ENCODE measurements at regions not wholly inside any gene's neighbourhood (a gene's known extent, or its start where the extent isn't known, plus 50 kb on each side); places are given as distances from the start of the nearest gene placed in this dataset.

DNA sequence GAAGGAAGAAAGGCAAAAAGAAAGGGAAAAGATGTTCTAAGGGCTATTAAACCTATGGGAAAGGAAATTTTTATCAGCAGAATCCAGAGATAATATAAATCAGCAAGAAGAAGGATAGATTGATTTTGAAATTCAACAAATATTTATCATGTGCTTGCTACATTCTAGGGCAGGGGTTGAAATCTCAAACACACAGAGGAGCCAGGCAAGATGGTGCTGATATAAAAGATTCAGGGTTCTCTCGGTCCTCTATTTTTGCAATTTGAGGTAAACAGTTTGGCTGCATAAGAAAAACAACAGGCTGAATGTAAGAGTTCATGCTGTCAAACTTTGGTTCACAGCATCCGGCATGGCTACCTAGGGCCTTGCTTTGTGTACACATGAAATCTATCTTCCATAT is 109.6 kb upstream of the BMP2 start:
- Mint-ChIP-seq H3K9me3 (peaks cover 4% of the 10 kb centered on the region), H3K36me3 (ENCODE audit: low read depth) (no peaks in the 10 kb centered on the region), H3K4me3 (no peak overlapping the region), H3K4me1 (ENCODE audit: low read depth) (no peaks in the 10 kb centered on the region), H3K27me3 (no peaks in the 10 kb centered on the region), H3K27ac (no peak overlapping the region)

DNA sequence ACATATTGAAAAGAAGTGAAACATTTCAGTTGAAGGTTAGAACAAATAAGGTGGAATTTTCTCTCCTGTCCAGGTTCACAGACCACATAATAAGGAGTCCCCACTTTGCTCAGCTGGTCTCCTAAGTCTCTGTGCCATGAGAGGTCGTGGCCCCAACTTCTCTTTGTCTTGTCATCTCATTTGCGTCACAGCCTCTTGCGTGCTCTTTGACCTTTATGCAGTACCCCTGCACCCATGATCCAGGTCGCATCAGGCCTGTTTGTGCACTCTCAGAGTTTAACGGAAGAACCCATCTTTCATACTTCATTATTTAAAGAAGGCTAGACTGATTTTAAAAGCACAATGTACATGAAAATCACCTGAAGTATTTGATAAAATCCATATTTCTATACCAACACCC is 110.4 kb upstream of the BMP2 start:
- H3K4me3 Mint-ChIP-seq, result no peak overlapping the region
- H3K36me3 Mint-ChIP-seq (ENCODE audit: low read depth), result no peaks in the 10 kb centered on the region
- H3K27me3 Mint-ChIP-seq, result no peaks in the 10 kb centered on the region
- H3K4me1 Mint-ChIP-seq (ENCODE audit: low read depth), result no peaks in the 10 kb centered on the region
- peaks cover 4% of the 10 kb centered on the region for H3K9me3 Mint-ChIP-seq
- H3K27ac Mint-ChIP-seq, result no peak overlapping the region

GRCh38 chr20:6654513-6655252 is 112.8 kb upstream of the BMP2 start:
- H3K27ac Mint-ChIP-seq, result no peak overlapping the region
- H3K27me3 Mint-ChIP-seq, result no peaks in the 10 kb centered on the region
- peaks cover 4% of the 10 kb centered on the region for H3K9me3 Mint-ChIP-seq
- H3K4me1 Mint-ChIP-seq (ENCODE audit: low read depth), result no peaks in the 10 kb centered on the region
- no peak overlapping the region for H3K4me3 Mint-ChIP-seq
- H3K36me3 Mint-ChIP-seq (ENCODE audit: low read depth), result no peaks in the 10 kb centered on the region

- Mint-ChIP-seq H3K4me3 (no peak overlapping the region), H3K27ac (no peak overlapping the region), H3K36me3 (ENCODE audit: low read depth) (no peaks in the 10 kb centered on the region), H3K9me3 (peaks cover 8% of the 10 kb centered on the region), H3K27me3 (no peaks in the 10 kb centered on the region), H3K4me1 (ENCODE audit: low read depth) (no peaks in the 10 kb centered on the region)
Measured at GRCh38 chr20:6651561-6651960, 115.9 kb upstream of the BMP2 start.

DNA sequence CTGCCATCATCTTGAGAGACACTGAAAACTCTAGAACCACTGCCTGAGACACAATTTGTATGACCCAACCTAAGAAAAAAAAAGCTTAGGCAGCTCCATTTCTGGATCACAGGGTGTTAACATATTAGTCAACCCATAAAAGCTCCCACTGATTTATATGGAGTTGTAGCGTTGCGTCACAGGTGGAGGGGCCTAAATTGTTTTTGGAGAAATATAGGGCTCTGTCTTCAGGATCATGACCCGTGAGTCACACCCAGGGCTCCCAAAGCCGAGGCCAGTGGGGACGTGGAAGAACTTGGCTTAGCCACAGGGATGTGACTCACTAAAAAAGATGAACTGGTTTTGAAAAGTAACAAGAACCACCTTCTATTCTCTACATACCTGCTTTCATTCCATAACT is 116.5 kb upstream of the BMP2 start:
- peaks cover 8% of the 10 kb centered on the region for H3K9me3 Mint-ChIP-seq
- H3K4me1 Mint-ChIP-seq (ENCODE audit: low read depth), result no peaks in the 10 kb centered on the region
- H3K27ac Mint-ChIP-seq, result no peak overlapping the region
- H3K27me3 Mint-ChIP-seq, result no peaks in the 10 kb centered on the region
- no peak overlapping the region for H3K4me3 Mint-ChIP-seq
- H3K36me3 Mint-ChIP-seq (ENCODE audit: low read depth), result no peaks in the 10 kb centered on the region

DNA sequence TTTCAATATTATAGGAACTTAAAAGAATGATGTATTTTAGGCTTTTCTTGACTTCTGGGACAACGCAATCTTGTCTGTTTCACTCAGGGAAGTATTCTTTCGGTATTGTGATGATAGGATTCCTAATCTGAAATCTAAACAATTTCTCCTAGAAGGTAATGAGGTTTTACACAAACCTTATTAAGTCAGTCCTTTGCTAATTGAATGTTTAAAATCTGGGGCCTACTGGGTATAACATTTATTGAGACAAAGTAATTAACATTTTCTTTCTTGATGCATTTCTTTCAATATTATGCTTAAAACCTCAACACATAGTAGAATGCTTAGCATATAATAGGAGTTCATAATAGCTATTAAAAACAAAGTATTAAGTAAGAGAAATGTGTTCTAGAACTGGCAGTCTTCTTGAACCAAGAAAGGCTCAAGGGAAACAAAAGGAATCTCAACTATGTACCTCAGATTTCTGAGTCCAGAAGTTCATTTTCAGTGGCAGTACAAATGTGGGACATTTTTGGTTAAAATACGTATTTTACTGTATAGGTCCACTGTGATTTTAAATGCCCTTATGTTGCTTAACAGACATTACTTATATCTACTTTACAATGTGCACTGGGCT is 121.4 kb upstream of the BMP2 start:
- Mint-ChIP-seq H3K9me3 (peaks cover 13% of the 10 kb centered on the region), H3K36me3 (ENCODE audit: low read depth) (no peaks in the 10 kb centered on the region), H3K4me3 (no peak overlapping the region), H3K4me1 (ENCODE audit: low read depth) (peaks cover 3% of the 10 kb centered on the region), H3K27ac (no peak overlapping the region), H3K27me3 (no peaks in the 10 kb centered on the region)

DNA sequence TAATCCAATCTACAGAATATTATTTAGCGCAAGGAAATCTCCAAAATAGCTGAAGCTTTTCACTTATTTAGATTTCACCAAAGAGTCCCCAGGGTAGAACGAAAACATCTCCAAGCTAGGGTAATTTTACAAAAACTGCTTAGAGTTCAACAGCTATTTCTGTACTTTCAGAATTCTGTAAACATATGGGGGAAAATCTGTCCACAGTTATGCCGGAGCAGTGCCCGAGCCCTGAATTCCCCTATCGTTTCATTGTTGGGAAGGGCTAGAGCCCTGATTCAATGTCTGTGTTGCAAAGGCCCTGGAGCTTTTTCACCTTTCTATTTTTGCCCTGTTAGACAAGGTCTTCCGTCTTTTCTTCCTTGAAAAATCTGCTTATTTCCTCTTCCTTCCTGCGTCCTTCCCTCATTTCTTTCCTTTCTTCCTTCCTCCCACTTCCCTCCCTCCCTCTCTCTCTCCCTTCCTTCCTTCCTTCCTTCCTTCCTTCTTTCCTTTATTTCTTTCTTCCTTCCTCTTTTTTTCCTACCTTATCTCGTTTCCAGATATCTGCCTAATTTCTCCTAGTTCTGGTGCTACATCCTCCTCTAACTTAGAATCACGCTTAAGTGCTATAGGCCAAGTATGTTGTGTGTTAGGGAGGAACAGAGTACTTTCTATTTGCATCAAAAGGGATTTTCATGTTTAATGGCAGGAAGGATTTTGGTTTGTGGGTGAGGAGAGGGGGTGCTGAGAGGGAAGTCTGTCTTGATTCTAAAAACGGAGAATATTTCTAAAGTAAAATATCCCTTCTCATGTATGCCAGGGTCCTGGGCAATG is 122.5 kb upstream of the BMP2 start:
- no peak overlapping the region for H3K27ac Mint-ChIP-seq
- H3K9me3 Mint-ChIP-seq, result peaks cover 19% of the 10 kb centered on the region
- no peaks in the 10 kb centered on the region for H3K36me3 Mint-ChIP-seq (ENCODE audit: low read depth)
- H3K4me1 Mint-ChIP-seq (ENCODE audit: low read depth), result peaks cover 3% of the 10 kb centered on the region
- H3K4me3 Mint-ChIP-seq, result no peak overlapping the region
- H3K27me3 Mint-ChIP-seq, result no peaks in the 10 kb centered on the region

DNA sequence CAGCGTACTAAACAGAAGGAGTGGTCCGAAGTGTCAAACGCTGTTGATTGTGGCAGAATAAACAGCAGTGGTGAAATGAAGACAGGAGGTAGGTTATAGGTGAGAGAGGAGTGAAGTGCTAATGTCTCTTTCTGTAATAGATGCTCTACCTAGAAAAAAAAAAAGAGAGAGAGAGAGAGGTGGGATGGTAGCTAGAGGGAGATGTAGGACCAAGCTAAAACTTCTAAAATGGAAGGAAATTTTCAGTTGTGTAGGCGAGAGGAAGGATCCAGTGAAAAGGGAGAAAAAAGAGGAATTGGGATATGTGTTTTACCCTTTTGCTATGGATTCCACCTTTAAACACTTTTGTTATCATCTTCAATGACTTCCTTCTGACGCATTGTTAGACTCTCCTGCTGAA is 126.5 kb upstream of the BMP2 start:
- H3K4me3 Mint-ChIP-seq, result no peak overlapping the region
- no peak overlapping the region for H3K27ac Mint-ChIP-seq
- H3K27me3 Mint-ChIP-seq, result no peaks in the 10 kb centered on the region
- peaks cover 3% of the 10 kb centered on the region for H3K4me1 Mint-ChIP-seq (ENCODE audit: low read depth)
- H3K36me3 Mint-ChIP-seq (ENCODE audit: low read depth), result no peaks in the 10 kb centered on the region
- H3K9me3 Mint-ChIP-seq, result peaks cover 11% of the 10 kb centered on the region

- Mint-ChIP-seq H3K4me1 (ENCODE audit: low read depth) (no peaks in the 10 kb centered on the region), H3K27ac (no peak overlapping the region), H3K36me3 (ENCODE audit: low read depth) (no peaks in the 10 kb centered on the region)
Measured at GRCh38 chr20:6637160-6637579, 130.3 kb upstream of the BMP2 start.

DNA sequence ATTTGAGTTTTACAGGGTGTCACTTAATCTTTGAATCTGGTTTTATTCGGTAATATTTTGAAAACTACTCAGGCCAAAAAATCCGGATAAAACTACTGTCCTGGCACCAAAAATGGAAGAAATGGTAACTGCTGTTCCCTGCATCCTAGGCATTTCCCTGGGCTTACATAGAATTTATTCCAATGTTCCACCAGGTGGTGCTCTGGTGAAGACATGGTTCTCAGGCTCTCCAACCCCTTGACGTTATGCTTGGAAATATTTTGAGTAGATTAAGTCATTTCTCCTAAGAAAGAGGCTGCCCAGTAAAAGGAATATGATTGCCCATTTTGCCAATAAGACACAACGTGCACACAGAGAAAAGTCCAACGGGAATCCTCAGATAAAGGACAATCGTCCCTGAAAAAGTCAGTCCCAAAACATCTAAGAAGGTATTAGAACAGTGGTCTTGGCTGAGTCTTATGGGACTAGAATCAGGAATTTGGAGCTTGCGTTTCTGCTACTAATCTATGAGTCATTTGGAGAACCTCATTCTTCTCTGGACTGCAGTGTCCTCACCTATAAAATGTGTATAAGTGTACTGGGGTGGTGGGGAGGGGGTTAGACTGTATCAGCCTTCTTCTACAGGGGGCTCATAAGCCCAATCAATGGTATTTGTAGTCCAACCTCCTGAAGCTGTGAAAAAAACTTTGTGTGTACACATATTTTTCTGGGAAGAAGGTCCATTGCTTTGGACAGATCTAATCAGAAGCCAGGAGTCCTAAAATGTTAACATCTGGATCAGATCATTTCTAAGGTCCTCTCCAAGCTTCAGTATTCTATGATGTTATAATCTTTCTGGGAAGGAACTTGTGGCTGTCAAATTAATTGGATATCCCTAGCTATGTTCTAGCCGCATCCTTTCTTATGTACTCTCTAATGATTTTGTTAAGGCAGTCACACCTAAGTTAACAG is 131.0 kb upstream of the BMP2 start:
- no peaks in the 10 kb centered on the region for H3K27me3 Mint-ChIP-seq
- H3K27ac Mint-ChIP-seq, result no peak overlapping the region
- peaks cover 12% of the 10 kb centered on the region for H3K9me3 Mint-ChIP-seq
- no peak overlapping the region for H3K4me3 Mint-ChIP-seq
- H3K36me3 Mint-ChIP-seq (ENCODE audit: low read depth), result no peaks in the 10 kb centered on the region
- H3K4me1 Mint-ChIP-seq (ENCODE audit: low read depth), result no peaks in the 10 kb centered on the region

More at GRCh38 chr20:6637160-6637579, 130.3 kb upstream of the BMP2 start:
- H3K9me3 Mint-ChIP-seq, result peaks cover 14% of the 10 kb centered on the region
- H3K27me3 Mint-ChIP-seq, result no peaks in the 10 kb centered on the region
- H3K4me3 Mint-ChIP-seq, result no peak overlapping the region

DNA sequence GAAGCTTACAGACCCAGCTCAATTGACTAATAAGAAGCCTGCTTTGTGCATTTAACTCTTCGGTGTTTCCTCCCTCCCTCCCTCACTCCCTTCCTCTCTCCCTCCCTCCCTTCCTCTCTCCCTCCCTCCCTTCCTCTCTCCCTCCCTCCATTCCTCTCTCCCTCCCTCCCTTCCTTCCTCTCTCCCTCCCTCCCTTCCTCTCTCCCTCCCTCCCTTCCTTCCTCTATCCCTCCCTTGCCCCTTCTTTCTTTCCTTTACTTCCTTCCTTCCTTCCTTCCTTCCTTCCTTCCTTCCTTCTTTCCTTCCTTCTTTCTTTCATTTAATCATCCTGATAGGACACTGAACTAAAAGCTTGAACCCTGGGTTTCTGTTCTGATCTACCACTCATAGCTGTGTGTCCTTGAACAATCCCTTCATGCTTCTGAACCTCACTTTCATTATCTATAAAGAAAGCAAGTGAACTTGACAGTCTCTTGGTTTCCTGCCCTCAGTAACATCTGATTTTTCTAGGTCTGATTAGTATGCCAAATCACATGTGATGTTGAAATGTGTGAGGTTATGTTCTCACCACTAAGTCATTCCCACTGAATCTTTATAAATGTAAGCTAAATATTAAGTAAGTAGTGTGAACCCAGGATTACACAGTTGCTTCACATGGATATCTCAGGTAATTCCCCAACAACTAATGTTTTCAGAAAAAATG is 132.3 kb upstream of the BMP2 start:
- Mint-ChIP-seq H3K36me3 (ENCODE audit: low read depth) (no peaks in the 10 kb centered on the region), H3K27me3 (no peaks in the 10 kb centered on the region), H3K9me3 (peaks cover 9% of the 10 kb centered on the region), H3K4me1 (ENCODE audit: low read depth) (no peaks in the 10 kb centered on the region), H3K27ac (no peak overlapping the region), H3K4me3 (no peak overlapping the region)

DNA sequence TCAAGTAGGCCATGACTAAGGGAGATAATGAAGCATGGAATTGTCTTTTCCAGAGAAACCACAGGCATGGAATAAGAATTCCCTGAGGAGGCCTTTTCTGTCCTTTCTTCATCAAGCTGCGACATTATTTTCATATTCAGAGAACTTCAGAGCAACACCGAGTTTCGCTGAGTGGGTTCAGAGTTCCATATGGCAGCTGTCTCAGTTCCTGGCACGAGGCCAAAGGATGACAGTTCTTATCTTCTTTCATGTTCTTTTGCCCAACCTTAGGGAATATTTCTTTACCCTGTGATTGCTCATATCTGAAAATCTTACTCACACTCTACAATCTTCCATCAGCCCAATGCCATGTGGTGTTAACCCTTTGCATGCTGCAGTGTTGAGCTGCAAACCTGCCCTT is 135.3 kb upstream of the BMP2 start:
- Mint-ChIP-seq H3K9me3 (peaks cover 12% of the 10 kb centered on the region), H3K27me3 (no peaks in the 10 kb centered on the region), H3K36me3 (ENCODE audit: low read depth) (no peaks in the 10 kb centered on the region), H3K27ac (no peak overlapping the region), H3K4me3 (no peak overlapping the region), H3K4me1 (ENCODE audit: low read depth) (no peaks in the 10 kb centered on the region)

- no peaks in the 10 kb centered on the region for H3K27me3 Mint-ChIP-seq
- no peak overlapping the region for H3K27ac Mint-ChIP-seq
- no peaks in the 10 kb centered on the region for H3K4me1 Mint-ChIP-seq (ENCODE audit: low read depth)
- peaks cover 17% of the 10 kb centered on the region for H3K9me3 Mint-ChIP-seq
- H3K36me3 Mint-ChIP-seq (ENCODE audit: low read depth), result no peaks in the 10 kb centered on the region
- H3K4me3 Mint-ChIP-seq, result no peak overlapping the region
Measured at GRCh38 chr20:6630514-6630913, 137.0 kb upstream of the BMP2 start.

DNA sequence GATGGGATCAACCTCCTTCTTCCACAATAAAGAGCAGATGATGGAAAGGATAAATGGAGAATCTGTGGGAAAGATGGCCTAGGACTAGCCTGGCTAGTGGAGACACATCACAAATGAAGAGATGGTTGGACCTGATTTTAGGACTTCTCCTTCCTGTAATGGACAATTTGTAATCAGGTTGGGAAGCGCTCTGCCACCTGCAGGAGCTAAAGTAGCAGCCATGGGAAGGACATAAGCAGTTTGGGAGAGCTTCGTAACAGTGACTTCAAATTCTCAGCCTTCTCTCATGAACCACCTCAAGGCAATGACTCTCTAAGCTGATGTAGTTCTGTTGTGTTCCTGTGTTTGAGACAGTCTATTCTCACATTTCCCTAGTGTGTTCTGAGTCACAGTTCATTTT is 137.9 kb upstream of the BMP2 start:
- Mint-ChIP-seq H3K27ac (no peak overlapping the region), H3K9me3 (peaks cover 17% of the 10 kb centered on the region), H3K4me1 (ENCODE audit: low read depth) (no peaks in the 10 kb centered on the region), H3K27me3 (no peaks in the 10 kb centered on the region), H3K36me3 (ENCODE audit: low read depth) (no peaks in the 10 kb centered on the region), H3K4me3 (no peak overlapping the region)
